ENCODE measurements at regions not wholly inside any gene's neighbourhood (a gene's known extent, or its start where the extent isn't known, plus 50 kb on each side); places are given as distances from the start of the nearest gene placed in this dataset.

- peaks cover 6% of the 10 kb centered on the region for H3K9me3 Mint-ChIP-seq (ENCODE audit: unreplicated experiment)
- ChIA-PET POLR2A (no interaction called here), CTCF (no interaction called here)
- peak overlapping the region; percentile 82 for H3K27ac Mint-ChIP-seq (ENCODE audit: low read depth, unreplicated experiment)
- intact Hi-C loops (cut with micrococcal nuclease), result no loop called here
- no peaks in the 10 kb centered on the region for H3K36me3 Mint-ChIP-seq (ENCODE audit: insufficient read depth, unreplicated experiment)
- DNase-seq (ENCODE audit: unreplicated experiment), result peak; percentile 0
- no TSS peak for BruUV-seq (replicated peaks)
- peak overlapping the region; percentile 57 for H3K4me3 Mint-ChIP-seq (ENCODE audit: unreplicated experiment)
- H3K4me1 Mint-ChIP-seq (ENCODE audit: insufficient read depth, unreplicated experiment), result peaks cover 6% of the 10 kb centered on the region
- H3K27me3 Mint-ChIP-seq (ENCODE audit: insufficient read depth, unreplicated experiment), result no peaks in the 10 kb centered on the region
- TF ChIP-seq, protein P1, sequence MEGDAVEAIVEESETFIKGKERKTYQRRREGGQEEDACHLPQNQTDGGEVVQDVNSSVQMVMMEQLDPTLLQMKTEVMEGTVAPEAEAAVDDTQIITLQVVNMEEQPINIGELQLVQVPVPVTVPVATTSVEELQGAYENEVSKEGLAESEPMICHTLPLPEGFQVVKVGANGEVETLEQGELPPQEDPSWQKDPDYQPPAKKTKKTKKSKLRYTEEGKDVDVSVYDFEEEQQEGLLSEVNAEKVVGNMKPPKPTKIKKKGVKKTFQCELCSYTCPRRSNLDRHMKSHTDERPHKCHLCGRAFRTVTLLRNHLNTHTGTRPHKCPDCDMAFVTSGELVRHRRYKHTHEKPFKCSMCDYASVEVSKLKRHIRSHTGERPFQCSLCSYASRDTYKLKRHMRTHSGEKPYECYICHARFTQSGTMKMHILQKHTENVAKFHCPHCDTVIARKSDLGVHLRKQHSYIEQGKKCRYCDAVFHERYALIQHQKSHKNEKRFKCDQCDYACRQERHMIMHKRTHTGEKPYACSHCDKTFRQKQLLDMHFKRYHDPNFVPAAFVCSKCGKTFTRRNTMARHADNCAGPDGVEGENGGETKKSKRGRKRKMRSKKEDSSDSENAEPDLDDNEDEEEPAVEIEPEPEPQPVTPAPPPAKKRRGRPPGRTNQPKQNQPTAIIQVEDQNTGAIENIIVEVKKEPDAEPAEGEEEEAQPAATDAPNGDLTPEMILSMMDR (IDR thresholded peaks at IDR 0.05; ENCODE audit: unreplicated experiment), result no peak
Observed at GRCh38 chr2:79437433-79438267, 75.2 kb upstream of the CTNNA2 start.

DNA sequence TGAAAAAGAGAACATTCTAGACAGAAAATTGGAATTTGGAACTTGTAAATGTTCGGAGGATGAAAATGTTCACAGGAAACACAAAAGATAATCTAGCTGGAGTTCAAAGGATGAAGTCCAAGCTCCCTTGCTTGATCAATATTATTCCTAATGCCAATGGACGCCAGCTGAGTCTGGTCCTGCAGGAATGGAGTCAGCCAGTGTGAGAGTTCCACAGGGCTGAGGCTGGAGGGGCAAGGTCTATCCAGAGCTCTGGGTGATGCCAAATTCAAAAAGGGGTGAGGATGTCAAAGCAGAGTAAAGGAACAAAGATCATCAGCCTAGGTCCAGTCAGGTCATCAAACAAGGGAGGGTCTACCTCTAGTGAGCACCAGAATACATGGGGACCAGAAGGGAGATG, 78.5 kb upstream of the CTNNA2 start:
- POLR2A ChIA-PET, result interaction anchor here (0.6 kb wide), 1 partner anchor 68 kb away, joined by 3 read pairs; no protein-coding TSS in a partner anchor
- H3K4me1 Mint-ChIP-seq (ENCODE audit: insufficient read depth, unreplicated experiment), result peaks cover 6% of the 10 kb centered on the region
- no peaks in the 10 kb centered on the region for H3K9me3 Mint-ChIP-seq (ENCODE audit: unreplicated experiment)
- no TSS peak for BruUV-seq (replicated peaks)
- no peak for DNase-seq (ENCODE audit: unreplicated experiment)
- TF ChIP-seq, protein P1 (IDR thresholded peaks at IDR 0.05; ENCODE audit: unreplicated experiment), result no peak
- intact Hi-C loops (cut with micrococcal nuclease), result no loop called here
- H3K27ac Mint-ChIP-seq (ENCODE audit: low read depth, unreplicated experiment), result no peak overlapping the region
- H3K36me3 Mint-ChIP-seq (ENCODE audit: insufficient read depth, unreplicated experiment), result no peaks in the 10 kb centered on the region
- no peaks in the 10 kb centered on the region for H3K27me3 Mint-ChIP-seq (ENCODE audit: insufficient read depth, unreplicated experiment)
- CTCF ChIA-PET, result interaction anchor here (0.7 to 0.9 kb wide), 4 partner anchors 20 to 96 kb away, joined by 3 to 6 read pairs (median 4); no protein-coding TSS in a partner anchor
- no peak overlapping the region for H3K4me3 Mint-ChIP-seq (ENCODE audit: unreplicated experiment)

DNA sequence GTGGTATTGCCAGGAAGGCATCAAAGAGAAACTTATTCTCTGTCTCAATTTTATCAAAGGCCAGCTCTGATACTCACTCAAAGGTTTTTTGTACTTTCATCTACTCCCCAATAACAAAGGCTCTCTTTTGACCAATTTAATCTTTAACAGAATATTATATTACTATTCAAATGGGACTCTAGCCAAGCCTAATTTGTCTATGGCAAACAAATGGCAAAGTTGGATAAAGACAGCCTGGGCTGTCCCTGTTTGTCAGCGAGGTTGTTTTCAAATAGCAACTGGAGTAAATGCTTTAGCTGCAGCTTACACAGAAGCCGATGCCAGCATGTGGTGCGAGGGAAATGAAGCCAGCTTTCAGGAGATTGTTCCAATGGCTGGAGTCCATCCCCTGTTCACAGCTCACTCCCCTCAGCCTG, 80.1 kb upstream of the CTNNA2 start:
- Mint-ChIP-seq H3K36me3 (ENCODE audit: insufficient read depth, unreplicated experiment) (no peaks in the 10 kb centered on the region), H3K4me3 (ENCODE audit: unreplicated experiment) (no peak overlapping the region), H3K27ac (ENCODE audit: low read depth, unreplicated experiment) (no peak overlapping the region), H3K27me3 (ENCODE audit: insufficient read depth, unreplicated experiment) (no peaks in the 10 kb centered on the region), H3K9me3 (ENCODE audit: unreplicated experiment) (no peaks in the 10 kb centered on the region), H3K4me1 (ENCODE audit: insufficient read depth, unreplicated experiment) (peaks cover 5% of the 10 kb centered on the region)
- ChIA-PET POLR2A (interaction anchor here (0.5 kb wide), 1 partner anchor 34 kb away, joined by 3 read pairs; no protein-coding TSS in a partner anchor), CTCF (interaction anchor here (0.6 to 0.9 kb wide), 2 partner anchors 20 to 1621 kb away, joined by 3 read pairs; no protein-coding TSS in a partner anchor)
- TF ChIP-seq, protein P1 (IDR thresholded peaks at IDR 0.05; ENCODE audit: unreplicated experiment), result no peak
- BruUV-seq (replicated peaks), result no TSS peak
- DNase-seq (ENCODE audit: unreplicated experiment), result no peak
- intact Hi-C loops (cut with micrococcal nuclease), result no loop called here

GRCh38 chr2:79428745-79429144, 84.1 kb upstream of the CTNNA2 start:
- Mint-ChIP-seq H3K27me3 (ENCODE audit: insufficient read depth, unreplicated experiment) (no peaks in the 10 kb centered on the region), H3K9me3 (ENCODE audit: unreplicated experiment) (no peaks in the 10 kb centered on the region), H3K27ac (ENCODE audit: low read depth, unreplicated experiment) (no peak overlapping the region), H3K36me3 (ENCODE audit: insufficient read depth, unreplicated experiment) (no peaks in the 10 kb centered on the region), H3K4me3 (ENCODE audit: unreplicated experiment) (no peak overlapping the region), H3K4me1 (ENCODE audit: insufficient read depth, unreplicated experiment) (no peaks in the 10 kb centered on the region)
- CTCF ChIA-PET, result no interaction called here
- intact Hi-C loops (cut with micrococcal nuclease), result no loop called here
- POLR2A ChIA-PET, result no interaction called here
- no TSS peak for BruUV-seq (replicated peaks)
- DNase-seq (ENCODE audit: unreplicated experiment), result no peak
- TF ChIP-seq, protein P1 (IDR thresholded peaks at IDR 0.05; ENCODE audit: unreplicated experiment), result no peak
